ENCODE measurements at regions not wholly inside any gene's neighbourhood (a gene's known extent, or its start where the extent isn't known, plus 50 kb on each side); places are given as distances from the start of the nearest gene placed in this dataset.
"Not testable (repeated sequence)": the region's sequence is repeated elsewhere in the genome, so short reads cannot be mapped to it uniquely, and the experiment has no call there.

DNA sequence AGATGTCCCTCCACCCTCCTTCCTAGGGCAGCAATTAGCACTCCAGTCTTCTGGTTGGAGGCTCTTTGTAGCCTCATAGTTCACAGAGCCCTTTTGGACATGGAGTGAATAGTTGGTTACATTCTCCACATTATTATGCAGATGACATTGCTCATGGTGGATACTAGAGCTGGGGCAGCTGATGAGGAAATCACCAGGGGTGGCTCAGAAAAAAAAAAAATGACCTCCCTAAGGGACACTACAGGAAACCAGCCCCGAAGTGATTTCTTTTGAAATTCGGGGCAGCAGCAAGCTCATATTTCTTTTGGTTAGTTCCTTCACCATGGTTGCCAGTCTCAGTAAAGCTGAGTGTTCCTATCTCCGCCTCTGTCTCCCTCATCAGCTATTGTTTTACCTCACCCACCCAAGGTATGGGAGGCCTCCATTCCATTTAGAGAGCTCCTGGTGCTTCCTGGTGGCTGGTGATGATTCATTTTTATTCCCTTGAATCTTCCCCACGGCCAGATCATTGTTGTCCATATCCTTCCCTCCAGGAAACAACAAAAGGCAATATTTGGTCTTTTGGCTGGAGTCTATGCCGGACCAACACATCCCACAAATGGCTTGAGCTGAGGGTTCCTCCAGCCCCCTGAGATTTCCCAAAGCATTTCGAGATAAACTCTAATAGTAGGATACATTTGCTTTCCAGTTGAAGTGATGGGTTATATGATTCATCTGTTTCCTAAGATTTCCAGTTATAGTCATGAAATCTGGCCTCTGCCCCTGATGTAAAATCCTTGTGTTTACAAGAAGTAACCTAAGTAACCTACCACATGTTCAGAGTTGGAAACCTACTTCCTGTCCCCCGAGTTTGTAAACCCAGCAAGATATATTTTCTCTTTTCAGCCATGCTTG lies 56.2 kb upstream of the NID2 start:
- peak in 11 of 56 donors; percentile 6 to 51 (median 17) for DNase-seq

DNA sequence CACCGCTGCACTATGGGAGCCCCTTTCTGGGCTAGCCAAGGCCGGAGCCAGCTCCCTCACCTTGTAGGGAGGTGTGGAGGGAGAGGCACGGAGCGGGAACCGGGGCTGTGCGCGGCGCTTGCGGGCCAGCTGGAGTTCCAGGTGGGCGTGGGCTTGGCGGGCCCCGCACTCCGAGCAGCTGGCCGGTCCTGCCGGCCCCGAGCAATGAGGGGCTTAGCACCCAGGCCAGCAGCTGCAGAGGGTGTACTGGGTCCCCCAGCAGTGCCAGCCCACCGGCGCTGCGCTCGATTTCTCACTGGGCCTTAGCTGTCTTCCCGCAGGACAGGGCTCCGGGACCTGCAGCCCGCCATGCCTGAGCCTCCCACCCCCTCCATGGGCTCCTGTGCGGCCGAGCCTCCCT lies 53.3 kb upstream of the NID2 start:
- DNase-seq: not testable (repeated sequence)

DNA sequence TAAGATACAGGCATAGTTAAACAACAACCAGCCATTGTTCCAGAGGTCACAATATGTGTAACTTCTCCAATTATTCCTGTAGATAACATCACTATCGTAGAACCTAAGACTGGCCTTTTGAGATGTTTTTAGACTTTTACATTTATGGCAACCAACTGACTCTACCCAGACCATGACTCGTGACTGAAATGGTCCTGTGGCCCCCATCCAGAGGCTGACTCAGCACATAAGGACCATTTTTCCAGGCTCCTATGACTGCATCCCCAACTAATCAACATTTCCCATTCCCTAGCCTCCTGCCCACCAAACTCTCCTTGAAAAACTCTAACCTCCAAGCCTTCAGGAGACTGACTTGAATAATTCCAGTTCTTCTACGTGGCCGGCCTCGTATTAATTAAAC lies 52.6 kb upstream of the NID2 start:
- no peak for DNase-seq

DNA sequence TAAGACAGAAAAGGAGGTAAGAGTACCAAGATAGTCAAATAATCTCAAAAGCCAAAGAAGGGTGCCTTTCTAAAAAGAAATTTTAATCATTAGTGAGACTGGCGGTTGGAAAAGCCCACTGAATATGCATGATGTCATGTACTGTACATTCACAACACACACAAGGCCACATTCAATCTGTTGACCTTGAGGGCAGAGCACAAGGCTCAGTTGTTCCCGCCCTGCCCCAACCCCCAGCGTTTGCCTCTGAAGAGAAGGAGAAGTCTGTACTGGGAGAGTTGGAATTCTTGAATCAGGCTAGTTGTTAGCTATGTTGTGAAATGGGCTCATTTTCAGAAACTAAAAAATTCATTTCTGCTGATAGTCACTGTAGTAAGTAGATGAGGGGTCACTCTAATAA lies 50.2 kb upstream of the NID2 start:
- DNase-seq: peak in 43 of 56 donors; percentile 1 to 81 (median 50)
